ENCODE measurements at regions not wholly inside any gene's neighbourhood (a gene's known extent, or its start where the extent isn't known, plus 50 kb on each side); places are given as distances from the start of the nearest gene placed in this dataset.
"Not testable (repeated sequence)": the region's sequence is repeated elsewhere in the genome, so short reads cannot be mapped to it uniquely, and the experiment has no call there.

DNA sequence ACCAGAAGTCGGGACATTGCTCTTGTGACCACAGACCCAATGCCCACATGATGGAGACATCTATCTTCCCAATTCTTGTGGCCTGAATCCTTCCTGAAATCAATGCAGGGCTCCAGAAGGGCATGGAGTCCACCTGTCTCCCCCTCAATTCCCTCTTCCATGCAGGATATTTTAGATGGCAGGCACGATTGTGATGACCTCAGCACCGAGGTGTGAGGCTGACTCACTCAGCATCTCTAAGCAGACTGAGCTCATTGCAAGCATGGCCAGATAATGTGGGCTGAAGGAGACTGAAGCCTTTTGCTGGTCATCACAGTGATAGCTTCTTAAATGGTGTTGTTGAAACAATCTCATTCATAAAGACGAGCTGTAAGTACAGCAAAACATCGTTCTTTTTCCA, 374.9 kb upstream of the PODXL start:
- H3K27me3 ChIP-seq (ENCODE audit: control insufficient read depth in 5 of 5, insufficient read depth in 4 of 5, low read length in 5 of 5), result peaks cover 0 to 10% (median 7%) of the 10 kb centered on the region in 5 donors
- no peaks in the 10 kb centered on the region for H3K4me1 ChIP-seq (ENCODE audit: control insufficient read depth in 5 of 5, insufficient read depth in 5 of 5, low read length in 5 of 5)
- H3K27ac ChIP-seq (ENCODE audit: low read depth, low read length), result no peak overlapping the region
- H3K9me3 ChIP-seq (ENCODE audit: control insufficient read depth in 5 of 5, low read length in 5 of 5), result no peaks in the 10 kb centered on the region
- H3K9ac ChIP-seq (ENCODE audit: low read length in 5 of 5), result no peak overlapping the region
- no peaks in the 10 kb centered on the region for H3K36me3 ChIP-seq (ENCODE audit: control insufficient read depth in 5 of 5, insufficient read depth in 5 of 5, low read length in 5 of 5)
- no peak overlapping the region for H3K4me3 ChIP-seq (ENCODE audit: low read depth in 1 of 5, low read length in 5 of 5)

GRCh38 chr7:131929632-131930031, 373.2 kb upstream of the PODXL start:
- Histone ChIP-seq H3K9me3 (ENCODE audit: control insufficient read depth in 5 of 5, low read length in 5 of 5) (no peaks in the 10 kb centered on the region), H3K4me3 (ENCODE audit: low read depth in 1 of 5, low read length in 5 of 5) (no peak overlapping the region), H3K27ac (ENCODE audit: low read depth, low read length) (no peak overlapping the region), H3K27me3 (ENCODE audit: control insufficient read depth in 5 of 5, insufficient read depth in 4 of 5, low read length in 5 of 5) (peaks cover 0 to 7% (median 2%) of the 10 kb centered on the region in 5 donors), H3K36me3 (ENCODE audit: control insufficient read depth in 5 of 5, insufficient read depth in 5 of 5, low read length in 5 of 5) (no peaks in the 10 kb centered on the region), H3K9ac (ENCODE audit: low read length in 5 of 5) (no peak overlapping the region), H3K4me1 (ENCODE audit: control insufficient read depth in 5 of 5, insufficient read depth in 5 of 5, low read length in 5 of 5) (no peaks in the 10 kb centered on the region)

GRCh38 chr7:131927770-131928423, 371.5 kb upstream of the PODXL start:
- H3K36me3 ChIP-seq (ENCODE audit: control insufficient read depth in 5 of 5, insufficient read depth in 5 of 5, low read length in 5 of 5), result no peaks in the 10 kb centered on the region
- H3K4me1 ChIP-seq (ENCODE audit: control insufficient read depth in 5 of 5, insufficient read depth in 5 of 5, low read length in 5 of 5), result no peaks in the 10 kb centered on the region
- no peak overlapping the region for H3K4me3 ChIP-seq (ENCODE audit: low read depth in 1 of 5, low read length in 5 of 5)
- no peak overlapping the region for H3K27ac ChIP-seq (ENCODE audit: low read depth, low read length)
- no peak overlapping the region for H3K9ac ChIP-seq (ENCODE audit: low read length in 5 of 5)
- peaks cover 0 to 6% (median 2%) of the 10 kb centered on the region in 5 donors for H3K27me3 ChIP-seq (ENCODE audit: control insufficient read depth in 5 of 5, insufficient read depth in 4 of 5, low read length in 5 of 5)
- H3K9me3 ChIP-seq (ENCODE audit: control insufficient read depth in 5 of 5, low read length in 5 of 5), result no peaks in the 10 kb centered on the region

DNA sequence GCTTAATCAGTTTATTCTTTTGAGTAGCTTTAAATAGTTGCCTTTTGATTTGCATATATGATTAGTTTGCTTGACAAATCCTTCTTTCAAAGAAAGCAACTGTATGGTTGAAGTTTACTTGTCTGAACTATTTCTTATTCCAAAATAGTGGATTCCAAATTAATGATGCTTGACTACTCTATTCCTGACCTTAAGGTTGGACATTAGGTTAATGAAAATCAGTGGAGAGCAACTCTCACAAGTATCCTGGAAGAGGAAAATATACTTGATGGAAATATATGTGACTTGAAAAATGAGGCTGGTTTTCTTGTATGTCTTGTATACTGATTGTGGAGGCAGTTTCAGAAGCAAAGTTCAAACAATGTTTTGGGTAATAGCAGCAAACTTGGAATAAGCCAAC, 369.2 kb upstream of the PODXL start:
- no peaks in the 10 kb centered on the region for H3K4me1 ChIP-seq (ENCODE audit: control insufficient read depth in 5 of 5, insufficient read depth in 5 of 5, low read length in 5 of 5)
- no peak overlapping the region for H3K27ac ChIP-seq (ENCODE audit: low read depth, low read length)
- no peak overlapping the region for H3K9ac ChIP-seq (ENCODE audit: low read length in 5 of 5)
- no peak overlapping the region for H3K4me3 ChIP-seq (ENCODE audit: low read depth in 1 of 5, low read length in 5 of 5)
- no peaks in the 10 kb centered on the region for H3K36me3 ChIP-seq (ENCODE audit: control insufficient read depth in 5 of 5, insufficient read depth in 5 of 5, low read length in 5 of 5)
- no peaks in the 10 kb centered on the region for H3K9me3 ChIP-seq (ENCODE audit: control insufficient read depth in 5 of 5, low read length in 5 of 5)
- H3K27me3 ChIP-seq (ENCODE audit: control insufficient read depth in 5 of 5, insufficient read depth in 4 of 5, low read length in 5 of 5), result peaks cover 0 to 6% (median 2%) of the 10 kb centered on the region in 5 donors

- Histone ChIP-seq H3K36me3 (ENCODE audit: control insufficient read depth in 5 of 5, insufficient read depth in 5 of 5, low read length in 5 of 5) (no peaks in the 10 kb centered on the region), H3K27ac (ENCODE audit: low read depth, low read length) (no peak overlapping the region), H3K4me3 (ENCODE audit: low read depth in 1 of 5, low read length in 5 of 5) (no peak overlapping the region), H3K9ac (ENCODE audit: low read length in 5 of 5) (no peak overlapping the region), H3K27me3 (ENCODE audit: control insufficient read depth in 5 of 5, insufficient read depth in 4 of 5, low read length in 5 of 5) (peaks cover 0 to 3% (median 0%) of the 10 kb centered on the region in 5 donors), H3K9me3 (ENCODE audit: control insufficient read depth in 5 of 5, low read length in 5 of 5) (no peaks in the 10 kb centered on the region), H3K4me1 (ENCODE audit: control insufficient read depth in 5 of 5, insufficient read depth in 5 of 5, low read length in 5 of 5) (no peaks in the 10 kb centered on the region)
Measured at GRCh38 chr7:131924857-131925256, 368.4 kb upstream of the PODXL start.

DNA sequence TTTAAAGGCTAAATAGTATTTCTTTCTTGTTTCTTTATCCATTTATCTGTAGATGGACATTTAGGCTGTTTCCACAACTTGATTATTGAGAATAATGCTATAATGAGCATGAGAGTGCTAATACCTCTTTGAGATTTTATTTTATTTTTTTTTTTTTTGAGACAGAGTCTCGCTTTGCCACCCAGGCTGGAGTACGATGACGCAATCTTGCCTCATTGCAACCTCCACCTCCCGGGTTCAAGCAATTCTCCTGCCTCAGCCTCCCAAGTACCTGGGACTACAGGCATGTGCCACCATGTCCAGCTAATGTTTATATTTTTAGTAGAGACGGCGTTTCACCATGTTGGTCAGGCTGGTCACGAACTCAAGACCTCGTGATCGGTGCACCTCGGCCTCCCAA, 366.5 kb upstream of the PODXL start:
- not testable (repeated sequence) for H3K27me3 ChIP-seq (ENCODE audit: control insufficient read depth in 5 of 5, insufficient read depth in 4 of 5, low read length in 5 of 5); H3K27ac ChIP-seq (ENCODE audit: low read depth, low read length); H3K4me3 ChIP-seq (ENCODE audit: low read depth in 1 of 5, low read length in 5 of 5); H3K36me3 ChIP-seq (ENCODE audit: control insufficient read depth in 5 of 5, insufficient read depth in 5 of 5, low read length in 5 of 5); H3K9me3 ChIP-seq (ENCODE audit: control insufficient read depth in 5 of 5, low read length in 5 of 5); H3K9ac ChIP-seq (ENCODE audit: low read length in 5 of 5); H3K4me1 ChIP-seq (ENCODE audit: control insufficient read depth in 5 of 5, insufficient read depth in 5 of 5, low read length in 5 of 5)

DNA sequence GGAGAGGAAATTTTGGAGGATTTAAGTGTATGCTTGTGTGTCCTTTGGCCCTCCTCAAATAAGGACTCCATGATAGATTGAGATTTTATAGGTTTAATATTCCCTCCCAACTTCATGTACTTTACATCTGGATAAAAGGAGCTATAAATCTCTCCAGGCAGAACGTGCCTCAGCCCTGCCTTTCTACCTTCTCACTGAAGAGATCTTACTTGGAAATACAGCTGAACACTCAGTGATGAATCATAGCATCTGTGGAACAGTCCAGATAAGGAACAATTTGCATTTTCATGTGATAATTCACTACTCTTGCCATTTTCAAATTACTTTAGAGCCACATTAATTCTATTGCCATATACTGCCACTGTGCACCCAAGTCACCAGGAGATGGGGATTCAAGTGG, 364.6 kb upstream of the PODXL start:
- H3K9ac ChIP-seq (ENCODE audit: low read length in 5 of 5), result no peak overlapping the region
- no peaks in the 10 kb centered on the region for H3K27me3 ChIP-seq (ENCODE audit: control insufficient read depth in 5 of 5, insufficient read depth in 4 of 5, low read length in 5 of 5)
- H3K36me3 ChIP-seq (ENCODE audit: control insufficient read depth in 5 of 5, insufficient read depth in 5 of 5, low read length in 5 of 5), result no peaks in the 10 kb centered on the region
- no peaks in the 10 kb centered on the region for H3K9me3 ChIP-seq (ENCODE audit: control insufficient read depth in 5 of 5, low read length in 5 of 5)
- H3K4me3 ChIP-seq (ENCODE audit: low read depth in 1 of 5, low read length in 5 of 5), result no peak overlapping the region
- H3K4me1 ChIP-seq (ENCODE audit: control insufficient read depth in 5 of 5, insufficient read depth in 5 of 5, low read length in 5 of 5), result no peaks in the 10 kb centered on the region
- no peak overlapping the region for H3K27ac ChIP-seq (ENCODE audit: low read depth, low read length)

GRCh38 chr7:131919920-131920709, 363.7 kb upstream of the PODXL start:
- no peaks in the 10 kb centered on the region for H3K36me3 ChIP-seq (ENCODE audit: control insufficient read depth in 5 of 5, insufficient read depth in 5 of 5, low read length in 5 of 5)
- no peak overlapping the region for H3K4me3 ChIP-seq (ENCODE audit: low read depth in 1 of 5, low read length in 5 of 5)
- H3K9me3 ChIP-seq (ENCODE audit: control insufficient read depth in 5 of 5, low read length in 5 of 5), result no peaks in the 10 kb centered on the region
- H3K27ac ChIP-seq (ENCODE audit: low read depth, low read length), result no peak overlapping the region
- no peaks in the 10 kb centered on the region for H3K4me1 ChIP-seq (ENCODE audit: control insufficient read depth in 5 of 5, insufficient read depth in 5 of 5, low read length in 5 of 5)
- no peak overlapping the region for H3K9ac ChIP-seq (ENCODE audit: low read length in 5 of 5)
- H3K27me3 ChIP-seq (ENCODE audit: control insufficient read depth in 5 of 5, insufficient read depth in 4 of 5, low read length in 5 of 5), result no peaks in the 10 kb centered on the region

DNA sequence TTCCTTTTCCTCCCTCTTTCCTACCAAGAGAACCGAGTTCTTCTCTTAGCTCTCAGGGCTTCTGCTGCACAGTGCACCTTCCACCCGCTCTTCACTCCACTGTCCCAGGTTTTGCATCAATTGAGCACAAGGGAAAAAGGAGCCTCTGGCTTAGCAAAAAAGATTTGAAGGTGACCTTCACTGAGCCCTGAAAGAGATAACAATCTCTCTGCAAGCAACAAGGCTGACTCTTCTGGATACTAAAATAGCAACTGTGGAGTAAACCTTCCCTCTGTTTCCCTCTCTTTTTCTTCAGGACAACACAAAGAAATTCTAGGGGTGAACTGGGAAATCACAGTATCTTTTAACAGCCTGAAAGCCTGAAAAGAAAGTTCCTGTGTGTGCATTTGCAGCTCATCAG, 354.7 kb upstream of the PODXL start:
- H3K9ac ChIP-seq (ENCODE audit: low read length in 5 of 5), result no peak overlapping the region
- H3K4me3 ChIP-seq (ENCODE audit: low read depth in 1 of 5, low read length in 5 of 5), result no peak overlapping the region
- H3K9me3 ChIP-seq (ENCODE audit: control insufficient read depth in 5 of 5, low read length in 5 of 5), result peaks cover 0 to 2% (median 0%) of the 10 kb centered on the region in 5 donors
- H3K36me3 ChIP-seq (ENCODE audit: control insufficient read depth in 5 of 5, insufficient read depth in 5 of 5, low read length in 5 of 5), result no peaks in the 10 kb centered on the region
- H3K27ac ChIP-seq (ENCODE audit: low read depth, low read length), result no peak overlapping the region
- peaks cover 3 to 42% (median 34%) of the 10 kb centered on the region in 5 donors for H3K27me3 ChIP-seq (ENCODE audit: control insufficient read depth in 5 of 5, insufficient read depth in 4 of 5, low read length in 5 of 5)
- peaks cover 0 to 7% (median 2%) of the 10 kb centered on the region in 5 donors for H3K4me1 ChIP-seq (ENCODE audit: control insufficient read depth in 5 of 5, insufficient read depth in 5 of 5, low read length in 5 of 5)

DNA sequence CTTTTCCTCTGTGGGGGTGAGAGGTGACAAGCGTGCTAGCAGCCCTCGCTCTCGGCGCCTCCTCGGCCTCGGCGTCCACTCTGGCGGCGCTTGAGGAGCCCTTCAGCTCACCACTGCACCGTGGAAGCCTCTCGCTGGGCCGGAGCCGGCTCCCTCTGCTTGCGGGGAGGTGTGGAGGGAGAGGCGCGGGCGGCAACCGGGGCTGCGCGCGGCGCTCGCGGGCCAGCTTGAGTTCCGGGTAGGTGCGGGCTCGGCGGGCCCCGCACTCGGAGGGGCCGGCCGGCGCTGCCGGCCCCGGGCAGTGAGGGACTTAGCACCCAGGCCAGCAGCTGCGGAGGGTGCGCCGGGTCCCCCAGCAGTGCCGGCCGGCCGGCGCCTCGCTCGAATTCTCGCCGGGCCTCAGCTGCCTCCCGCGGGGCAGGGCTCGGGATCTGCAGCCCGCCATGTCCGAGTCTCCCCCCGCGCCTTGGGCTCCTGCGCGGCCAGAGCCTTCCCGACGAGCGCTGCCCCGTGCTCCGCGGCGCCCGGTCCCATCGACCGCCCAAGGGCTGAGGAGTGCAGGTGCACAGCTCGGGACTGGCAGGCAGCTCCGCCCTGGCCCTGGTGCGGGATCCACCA, 352.8 kb upstream of the PODXL start:
- H3K4me3 ChIP-seq (ENCODE audit: low read depth in 1 of 5, low read length in 5 of 5), result peak overlapping the region in 2 of 5 donors; percentile 39 to 50
- peaks cover 3 to 48% (median 36%) of the 10 kb centered on the region in 5 donors for H3K27me3 ChIP-seq (ENCODE audit: control insufficient read depth in 5 of 5, insufficient read depth in 4 of 5, low read length in 5 of 5)
- H3K9ac ChIP-seq (ENCODE audit: low read length in 5 of 5), result no peak overlapping the region
- peaks cover 0 to 2% (median 0%) of the 10 kb centered on the region in 5 donors for H3K9me3 ChIP-seq (ENCODE audit: control insufficient read depth in 5 of 5, low read length in 5 of 5)
- H3K36me3 ChIP-seq (ENCODE audit: control insufficient read depth in 5 of 5, insufficient read depth in 5 of 5, low read length in 5 of 5), result no peaks in the 10 kb centered on the region
- no peak overlapping the region for H3K27ac ChIP-seq (ENCODE audit: low read depth, low read length)
- H3K4me1 ChIP-seq (ENCODE audit: control insufficient read depth in 5 of 5, insufficient read depth in 5 of 5, low read length in 5 of 5), result peaks cover 0 to 7% (median 2%) of the 10 kb centered on the region in 5 donors

Data from subcutaneous abdominal adipose tissue (tissue), 5 donors.